Activated CD4-positive, alpha-beta memory T cell treated with anti-CD3 and anti-CD28 coated beads for 36 hours (primary cell): ENCODE measurements at regions not wholly inside any gene's neighbourhood (a gene's known extent, or its start where the extent isn't known, plus 50 kb on each side); places are given as distances from the start of the nearest gene placed in this dataset.

Experiments used
- CTCF ChIA-PET: fragments of 350-600 bp; sonication (Branson Sonifier 250); formaldehyde crosslinking; loops from one replicate; lab custom pipeline; 2021; ENCODE audit warnings: antibody characterized with exemption, inconsistent platforms; lab: Charles Lee
- POLR2A ChIA-PET: fragments of 350-600 bp; sonication (Branson Sonifier 250); formaldehyde crosslinking; loops from one replicate; lab custom pipeline; 2021; ENCODE audit warnings: antibody characterized with exemption; lab: Charles Lee
- DNase-seq: peaks from one replicate; pipeline ENCODE4 v3.0.0-alpha.2; 2020
- H3K27ac Mint-ChIP-seq: one replicate; pipeline ENCODE4 v1.8.0; 2021; ENCODE audit warnings: mixed read lengths
- H3K27me3 Mint-ChIP-seq: one replicate; pipeline ENCODE4 v1.8.0; 2021; ENCODE audit warnings: mixed read lengths
- H3K36me3 Mint-ChIP-seq: one replicate; pipeline ENCODE4 v1.8.0; 2021; ENCODE audit warnings: mixed read lengths
- H3K4me1 Mint-ChIP-seq: one replicate; pipeline ENCODE4 v1.8.0; 2021; ENCODE audit warnings: low read depth, mixed read lengths
- H3K4me3 Mint-ChIP-seq: one replicate; pipeline ENCODE4 v1.8.0; 2021; ENCODE audit warnings: mild to moderate bottlenecking, mixed read lengths
- H3K9me3 Mint-ChIP-seq: one replicate; pipeline ENCODE4 v1.8.0; 2021; ENCODE audit warnings: mixed read lengths
- intact Hi-C: fragments of 100-400 bp; cut with micrococcal nuclease; formaldehyde crosslinking; loops from one replicate; pipeline ENCODE4 v1.15.1; 2023

GRCh38 chr3:109532257-109533216 is 195.2 kb upstream of the DPPA4 start:
- ChIA-PET POLR2A (no interaction called here), CTCF (interaction anchor here (1.6 kb wide), 1 partner anchor 782 kb away, joined by 10 read pairs; no protein-coding TSS in a partner anchor)
- no peak overlapping the region for H3K4me3 Mint-ChIP-seq
- no peaks in the 10 kb centered on the region for H3K4me1 Mint-ChIP-seq
- intact Hi-C loops: no loop called here
- no peak overlapping the region for H3K27ac Mint-ChIP-seq
- H3K27me3 Mint-ChIP-seq: peaks cover 2% of the 10 kb centered on the region
- no peaks in the 10 kb centered on the region for H3K9me3 Mint-ChIP-seq
- no peaks in the 10 kb centered on the region for H3K36me3 Mint-ChIP-seq
- DNase-seq: peak; percentile 55

- CTCF ChIA-PET: no interaction called here
- Mint-ChIP-seq H3K27me3 (peaks cover 2% of the 10 kb centered on the region), H3K4me1 (no peaks in the 10 kb centered on the region), H3K4me3 (no peak overlapping the region), H3K36me3 (no peaks in the 10 kb centered on the region), H3K27ac (no peak overlapping the region), H3K9me3 (peaks cover 7% of the 10 kb centered on the region)
- POLR2A ChIA-PET: no interaction called here
- intact Hi-C loops: no loop called here
- DNase-seq: no peak
Measured at GRCh38 chr3:109545746-109546145, 208.4 kb upstream of the DPPA4 start.

GRCh38 chr3:109548192-109548938 is 211.0 kb upstream of the DPPA4 start:
- ChIA-PET CTCF (no interaction called here), POLR2A (no interaction called here)
- no peak overlapping the region for H3K4me3 Mint-ChIP-seq
- no peak for DNase-seq
- peaks cover 3% of the 10 kb centered on the region for H3K4me1 Mint-ChIP-seq
- no peaks in the 10 kb centered on the region for H3K9me3 Mint-ChIP-seq
- peaks cover 2% of the 10 kb centered on the region for H3K27me3 Mint-ChIP-seq
- H3K36me3 Mint-ChIP-seq: no peaks in the 10 kb centered on the region
- intact Hi-C loops: no loop called here
- no peak overlapping the region for H3K27ac Mint-ChIP-seq

- H3K4me1 Mint-ChIP-seq: peaks cover 3% of the 10 kb centered on the region
- intact Hi-C loops: no loop called here
- POLR2A ChIA-PET: no interaction called here
- H3K27me3 Mint-ChIP-seq: peaks cover 2% of the 10 kb centered on the region
- H3K9me3 Mint-ChIP-seq: peaks cover 8% of the 10 kb centered on the region
- no peak for DNase-seq
- H3K27ac Mint-ChIP-seq: no peak overlapping the region
- H3K4me3 Mint-ChIP-seq: no peak overlapping the region
- CTCF ChIA-PET: interaction anchor here (0.6 kb wide), 1 partner anchor 761 kb away, joined by 3 read pairs; no protein-coding TSS in a partner anchor
- H3K36me3 Mint-ChIP-seq: no peaks in the 10 kb centered on the region
Measured at GRCh38 chr3:109553591-109554371, 216.4 kb upstream of the DPPA4 start.

GRCh38 chr3:109559389-109559788 is 222.0 kb upstream of the DPPA4 start:
- Mint-ChIP-seq H3K27me3 (no peaks in the 10 kb centered on the region), H3K36me3 (no peaks in the 10 kb centered on the region), H3K27ac (no peak overlapping the region), H3K4me1 (no peaks in the 10 kb centered on the region), H3K4me3 (no peak overlapping the region), H3K9me3 (peaks cover 14% of the 10 kb centered on the region)
- no peak for DNase-seq
- POLR2A ChIA-PET: no interaction called here
- CTCF ChIA-PET: no interaction called here
- intact Hi-C loops: no loop called here

GRCh38 chr3:109563149-109563548 is 225.8 kb upstream of the DPPA4 start:
- no peaks in the 10 kb centered on the region for H3K4me1 Mint-ChIP-seq
- H3K9me3 Mint-ChIP-seq: peaks cover 10% of the 10 kb centered on the region
- POLR2A ChIA-PET: no interaction called here
- no peak overlapping the region for H3K4me3 Mint-ChIP-seq
- intact Hi-C loops: no loop called here
- no peaks in the 10 kb centered on the region for H3K27me3 Mint-ChIP-seq
- H3K27ac Mint-ChIP-seq: no peak overlapping the region
- CTCF ChIA-PET: no interaction called here
- DNase-seq: peak; percentile 41
- no peaks in the 10 kb centered on the region for H3K36me3 Mint-ChIP-seq

- no peaks in the 10 kb centered on the region for H3K27me3 Mint-ChIP-seq
- ChIA-PET CTCF (no interaction called here), POLR2A (no interaction called here)
Measured at GRCh38 chr3:109569135-109569846, 231.9 kb upstream of the DPPA4 start.

GRCh38 chr3:109570408-109570807 is 233.1 kb upstream of the DPPA4 start:
- Mint-ChIP-seq H3K36me3 (no peaks in the 10 kb centered on the region), H3K27me3 (no peaks in the 10 kb centered on the region), H3K27ac (no peak overlapping the region), H3K9me3 (no peaks in the 10 kb centered on the region), H3K4me1 (no peaks in the 10 kb centered on the region), H3K4me3 (no peak overlapping the region)
- CTCF ChIA-PET: interaction anchor here (0.6 kb wide), 1 partner anchor 439 kb away, joined by 4 read pairs; no protein-coding TSS in a partner anchor
- DNase-seq: no peak
- POLR2A ChIA-PET: no interaction called here
- intact Hi-C loops: no loop called here

More at GRCh38 chr3:109569135-109569846, 231.9 kb upstream of the DPPA4 start:
- H3K27ac Mint-ChIP-seq: no peak overlapping the region
- H3K36me3 Mint-ChIP-seq: no peaks in the 10 kb centered on the region
- no peaks in the 10 kb centered on the region for H3K9me3 Mint-ChIP-seq
- DNase-seq: no peak
- intact Hi-C loops: no loop called here
- no peaks in the 10 kb centered on the region for H3K4me1 Mint-ChIP-seq
- no peak overlapping the region for H3K4me3 Mint-ChIP-seq

GRCh38 chr3:109572301-109572700 is 235.0 kb upstream of the DPPA4 start:
- ChIA-PET POLR2A (no interaction called here), CTCF (no interaction called here)
- H3K27me3 Mint-ChIP-seq: peaks cover under 1% of the 10 kb centered on the region
- no peaks in the 10 kb centered on the region for H3K9me3 Mint-ChIP-seq
- intact Hi-C loops: no loop called here
- no peaks in the 10 kb centered on the region for H3K36me3 Mint-ChIP-seq
- no peak for DNase-seq
- H3K4me3 Mint-ChIP-seq: no peak overlapping the region
- H3K27ac Mint-ChIP-seq: no peak overlapping the region
- H3K4me1 Mint-ChIP-seq: no peaks in the 10 kb centered on the region

- DNase-seq: no peak
- Mint-ChIP-seq H3K9me3 (peaks cover 7% of the 10 kb centered on the region), H3K4me3 (no peak overlapping the region), H3K27ac (no peak overlapping the region), H3K27me3 (peaks cover 4% of the 10 kb centered on the region), H3K36me3 (no peaks in the 10 kb centered on the region), H3K4me1 (no peaks in the 10 kb centered on the region)
- ChIA-PET POLR2A (no interaction called here), CTCF (no interaction called here)
- intact Hi-C loops: no loop called here
Measured at GRCh38 chr3:109596991-109597390, 259.6 kb upstream of the DPPA4 start.

GRCh38 chr3:109597444-109597843 is 260.1 kb upstream of the DPPA4 start:
- H3K27me3 Mint-ChIP-seq: peaks cover 4% of the 10 kb centered on the region
- no peaks in the 10 kb centered on the region for H3K36me3 Mint-ChIP-seq
- intact Hi-C loops: no loop called here
- no peak overlapping the region for H3K27ac Mint-ChIP-seq
- H3K4me3 Mint-ChIP-seq: no peak overlapping the region
- peaks cover 7% of the 10 kb centered on the region for H3K9me3 Mint-ChIP-seq
- ChIA-PET POLR2A (no interaction called here), CTCF (no interaction called here)
- H3K4me1 Mint-ChIP-seq: no peaks in the 10 kb centered on the region
- no peak for DNase-seq
